ENCODE measurements at regions not wholly inside any gene's neighbourhood (a gene's known extent, or its start where the extent isn't known, plus 50 kb on each side); places are given as distances from the start of the nearest gene placed in this dataset.

GRCh38 chr20:39259808-39260207 lies 297.7 kb downstream of the DHX35 start:
- TF ChIP-seq EZH2phosphoT487 (IDR thresholded peaks at IDR 0.05; ENCODE audit: unreplicated experiment), result no peak
- TF ChIP-seq, protein P1, sequence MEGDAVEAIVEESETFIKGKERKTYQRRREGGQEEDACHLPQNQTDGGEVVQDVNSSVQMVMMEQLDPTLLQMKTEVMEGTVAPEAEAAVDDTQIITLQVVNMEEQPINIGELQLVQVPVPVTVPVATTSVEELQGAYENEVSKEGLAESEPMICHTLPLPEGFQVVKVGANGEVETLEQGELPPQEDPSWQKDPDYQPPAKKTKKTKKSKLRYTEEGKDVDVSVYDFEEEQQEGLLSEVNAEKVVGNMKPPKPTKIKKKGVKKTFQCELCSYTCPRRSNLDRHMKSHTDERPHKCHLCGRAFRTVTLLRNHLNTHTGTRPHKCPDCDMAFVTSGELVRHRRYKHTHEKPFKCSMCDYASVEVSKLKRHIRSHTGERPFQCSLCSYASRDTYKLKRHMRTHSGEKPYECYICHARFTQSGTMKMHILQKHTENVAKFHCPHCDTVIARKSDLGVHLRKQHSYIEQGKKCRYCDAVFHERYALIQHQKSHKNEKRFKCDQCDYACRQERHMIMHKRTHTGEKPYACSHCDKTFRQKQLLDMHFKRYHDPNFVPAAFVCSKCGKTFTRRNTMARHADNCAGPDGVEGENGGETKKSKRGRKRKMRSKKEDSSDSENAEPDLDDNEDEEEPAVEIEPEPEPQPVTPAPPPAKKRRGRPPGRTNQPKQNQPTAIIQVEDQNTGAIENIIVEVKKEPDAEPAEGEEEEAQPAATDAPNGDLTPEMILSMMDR (conservative IDR thresholded peaks at IDR 0.05; ENCODE audit: low read depth in 2 of 2), result no peak
- no peak for TF ChIP-seq EZH2 (IDR thresholded peaks at IDR 0.05; ENCODE audit: low read depth, unreplicated experiment)
